GM12878 (cell line): ENCODE measurements at regions not wholly inside any gene's neighbourhood (a gene's known extent, or its start where the extent isn't known, plus 50 kb on each side); places are given as distances from the start of the nearest gene placed in this dataset.

Experiments used
- ATAC-seq: fragments of 200-7000 bp; cut with Tn5 transposase; 3 replicates; pipeline ENCODE4 v1.9.1; 2020; ENCODE audit warnings: mild to moderate bottlenecking, moderate library complexity
- BruUV-seq: library from RNA; stranded (reverse); fragments of 400-500 nt; replicated peaks from 2 replicates; lab custom pipeline; 2021; lab: Mats Ljungman, UMichigan
- CTCF ChIA-PET: fragments of 300-600 bp; sonication (Branson Sonifier 250); formaldehyde crosslinking; extraction: SDS; loops from one replicate; lab custom pipeline; 2021; ENCODE audit warnings: inconsistent platforms; lab: Yijun Ruan, JAX
- POLR2A ChIA-PET: fragments of 350-600 bp; formaldehyde crosslinking; extraction: SDS; loops from one replicate; lab custom pipeline; 2021; ENCODE audit warnings: inconsistent platforms; lab: Charles Lee
- RAD21 ChIA-PET: fragments of 300-600 bp; sonication (Branson Sonifier 250); formaldehyde crosslinking; loops from one replicate; lab custom pipeline; 2023; ENCODE audit warnings: antibody characterized with exemption; ENCODE audit not compliant: unreplicated experiment; lab: Charles Lee
- SMC1A ChIA-PET: fragments of 300-600 bp; sonication (Branson Sonifier 250); formaldehyde crosslinking; loops from one replicate; lab custom pipeline; 2023; ENCODE audit not compliant: unreplicated experiment, uncharacterized antibody; lab: Charles Lee
- DNase-seq: peaks from one replicate; pipeline ENCODE4 v3.0.0-alpha.2; 2011; ENCODE audit warnings: low read depth, low spot score
- FAIRE-seq: peaks from 3 replicates; lab custom pipeline; 2011; peaks lifted over from hg19 to GRCh38; lab: Jason Lieb, UNC
- H2AFZ ChIP-seq: 2 replicates; pipeline ENCODE4 v1.6.0; 2011; ENCODE audit warnings: low read depth, low read length, control low read depth; ENCODE audit not compliant: control insufficient read depth
- H3K27ac ChIP-seq: 2 replicates; pipeline ENCODE4 v1.5.1; 2011; ENCODE audit warnings: control low read depth; ENCODE audit not compliant: control insufficient read depth, insufficient read depth
- H3K27me3 ChIP-seq, 2 experiments: replicated peaks in 1 of 2; 2 replicates each; pipeline versions ENCODE4 v1.6.0 to v1.6.1; 2011; ENCODE audit warnings: low read length in 1 of 2; ENCODE audit not compliant: control insufficient read depth in 2 of 2, insufficient read depth in 2 of 2
- H3K36me3 ChIP-seq, 2 experiments: 2 replicates each; pipeline ENCODE4 v1.5.1; 2011; ENCODE audit warnings: low read length in 1 of 2; ENCODE audit not compliant: control insufficient read depth in 2 of 2, insufficient read depth in 2 of 2
- H3K4me1 ChIP-seq: 2 replicates; pipeline ENCODE4 v1.6.1; 2011; ENCODE audit warnings: mild to moderate bottlenecking, low read length, moderate library complexity, mixed read lengths; ENCODE audit not compliant: control insufficient read depth, insufficient read depth
- H3K4me2 ChIP-seq: 2 replicates; pipeline ENCODE4 v1.6.0; 2011; ENCODE audit warnings: control low read depth; ENCODE audit not compliant: control insufficient read depth, insufficient read depth
- H3K4me3 ChIP-seq: fragments of 200-600 bp; sonication (generic); 2 replicates; pipeline ENCODE4 v1.5.1; 2016
- H3K79me2 ChIP-seq: 2 replicates; pipeline ENCODE4 v1.6.0; 2011; ENCODE audit warnings: low read length; ENCODE audit not compliant: control insufficient read depth, insufficient read depth
- H3K9ac ChIP-seq: 2 replicates; pipeline ENCODE4 v1.8.0; 2011; ENCODE audit warnings: low read length, control low read depth, mixed read lengths; ENCODE audit not compliant: control insufficient read depth, insufficient read depth
- H3K9me3 ChIP-seq: replicated peaks from 3 replicates; pipeline ENCODE4 v1.5.1; 2011; ENCODE audit warnings: mild to moderate bottlenecking, low read length; ENCODE audit not compliant: control insufficient read depth, insufficient read depth
- H4K20me1 ChIP-seq: 2 replicates; pipeline ENCODE4 v1.6.0; 2011; ENCODE audit not compliant: control insufficient read depth, insufficient read depth
- BRCA1 ChIP-seq: IDR thresholded peaks from 2 replicates; pipeline ENCODE4 v1.6.1; 2011; ENCODE audit warnings: low read depth, low read length, improper control_type of control experiment
- CBX3 ChIP-seq: fragments of 200-600 bp; sonication (generic); IDR thresholded peaks from 2 replicates; pipeline ENCODE4 v1.6.1; 2016; ENCODE audit warnings: low read depth, borderline replicate concordance
- GABPA ChIP-seq: IDR thresholded peaks from 2 replicates; pipeline ENCODE4 v1.6.1; 2014; ENCODE audit warnings: antibody characterized with exemption, low read depth, mild to moderate bottlenecking, inconsistent platforms
- IKZF1 ChIP-seq: fragments of 450-650 bp; conservative IDR thresholded peaks from 2 replicates; pipeline ENCODE4 v1.6.1; 2017; ENCODE audit warnings: antibody characterized with exemption, mild to moderate bottlenecking
- ZBED1 ChIP-seq: IDR thresholded peaks from 2 replicates; pipeline ENCODE4 v1.6.1; 2016; ENCODE audit warnings: borderline replicate concordance
- WGBS: methylation state at CpG from one replicate; pipeline ENCODE4 v1.1.6; 2016; ENCODE audit warnings: low lambda C conversion rate; ENCODE audit not compliant: insufficient replicate concordance, insufficient coverage; ENCODE audit errors: missing lambda C conversion rate; 5-methylcytosine and 5-hydroxymethylcytosine counted together
- in situ Hi-C: fragments of 300-500 bp; cut with MboI; formaldehyde crosslinking; loops from 9 replicates; pipeline ENCODE4 v1.14.3; 2018; ENCODE audit warnings: mixed read lengths
- intact Hi-C: fragments of 100-400 bp; cut with micrococcal nuclease; formaldehyde crosslinking; loops from one replicate; pipeline ENCODE4 v1.14.2; 2022; ENCODE audit not compliant: unreplicated experiment
- TF ChIP-seq, protein P1 (sequence below): fragments of 450-650 bp; formaldehyde crosslinking; IDR thresholded peaks from 2 replicates; pipeline ENCODE4 v1.4.0; 2020; ENCODE audit warnings: mild to moderate bottlenecking, moderate library complexity

DNA sequence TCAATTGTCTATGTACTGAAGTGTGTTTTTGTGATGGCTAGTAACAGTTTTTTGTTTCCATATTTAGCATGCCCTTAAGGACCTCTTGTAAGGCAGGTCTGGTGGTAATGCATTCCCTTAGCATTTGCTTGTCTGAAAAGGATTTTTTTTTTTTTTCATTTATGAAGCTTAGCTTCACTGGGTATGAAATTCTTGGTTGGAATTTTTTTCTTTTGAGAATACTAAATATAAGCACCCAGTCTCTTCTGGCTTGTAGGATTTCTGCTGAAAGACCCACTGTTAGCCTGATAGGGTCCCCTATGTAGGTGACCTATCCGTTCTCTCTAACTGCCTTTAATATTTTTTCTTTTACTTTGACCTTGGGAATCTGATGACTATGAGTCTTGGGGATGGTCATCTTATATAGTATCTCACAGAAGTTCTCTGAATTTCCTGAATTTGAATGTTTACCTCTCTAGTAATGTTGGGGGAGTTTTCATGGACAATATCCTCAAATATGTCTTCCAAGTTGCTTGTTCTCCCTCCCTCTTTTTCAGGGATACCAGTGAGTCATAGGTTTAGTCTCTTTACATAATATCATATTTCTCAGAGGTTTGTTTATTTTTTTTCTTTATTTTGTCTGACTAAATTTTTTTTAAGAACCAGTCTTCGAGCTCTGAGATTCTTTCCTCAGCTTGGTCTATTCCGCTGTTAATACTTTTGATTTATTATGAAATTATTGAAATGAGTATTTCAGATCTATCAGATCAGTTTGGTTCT, 157.1 kb upstream of the PGRMC2 start:
- ATAC-seq (no peak), FAIRE-seq (no peak), DNase-seq (no peak)
- 64% methylated on average over 3 of the region's 3 CpGs for WGBS
- no peak overlapping the region for H3K27ac ChIP-seq
- RAD21 ChIA-PET = interaction anchor here (1.5 kb wide), 1 partner anchor 9 kb away, joined by 4 read pairs; no protein-coding TSS in a partner anchor
- H4K20me1 ChIP-seq = no peaks in the 10 kb centered on the region
- H3K9ac ChIP-seq = no peak overlapping the region
- H3K4me2 ChIP-seq = no peak overlapping the region
- H3K36me3 ChIP-seq = no peaks in the 10 kb centered on the region
- H3K27me3 ChIP-seq = no peaks in the 10 kb centered on the region
- TF ChIP-seq, protein P1, sequence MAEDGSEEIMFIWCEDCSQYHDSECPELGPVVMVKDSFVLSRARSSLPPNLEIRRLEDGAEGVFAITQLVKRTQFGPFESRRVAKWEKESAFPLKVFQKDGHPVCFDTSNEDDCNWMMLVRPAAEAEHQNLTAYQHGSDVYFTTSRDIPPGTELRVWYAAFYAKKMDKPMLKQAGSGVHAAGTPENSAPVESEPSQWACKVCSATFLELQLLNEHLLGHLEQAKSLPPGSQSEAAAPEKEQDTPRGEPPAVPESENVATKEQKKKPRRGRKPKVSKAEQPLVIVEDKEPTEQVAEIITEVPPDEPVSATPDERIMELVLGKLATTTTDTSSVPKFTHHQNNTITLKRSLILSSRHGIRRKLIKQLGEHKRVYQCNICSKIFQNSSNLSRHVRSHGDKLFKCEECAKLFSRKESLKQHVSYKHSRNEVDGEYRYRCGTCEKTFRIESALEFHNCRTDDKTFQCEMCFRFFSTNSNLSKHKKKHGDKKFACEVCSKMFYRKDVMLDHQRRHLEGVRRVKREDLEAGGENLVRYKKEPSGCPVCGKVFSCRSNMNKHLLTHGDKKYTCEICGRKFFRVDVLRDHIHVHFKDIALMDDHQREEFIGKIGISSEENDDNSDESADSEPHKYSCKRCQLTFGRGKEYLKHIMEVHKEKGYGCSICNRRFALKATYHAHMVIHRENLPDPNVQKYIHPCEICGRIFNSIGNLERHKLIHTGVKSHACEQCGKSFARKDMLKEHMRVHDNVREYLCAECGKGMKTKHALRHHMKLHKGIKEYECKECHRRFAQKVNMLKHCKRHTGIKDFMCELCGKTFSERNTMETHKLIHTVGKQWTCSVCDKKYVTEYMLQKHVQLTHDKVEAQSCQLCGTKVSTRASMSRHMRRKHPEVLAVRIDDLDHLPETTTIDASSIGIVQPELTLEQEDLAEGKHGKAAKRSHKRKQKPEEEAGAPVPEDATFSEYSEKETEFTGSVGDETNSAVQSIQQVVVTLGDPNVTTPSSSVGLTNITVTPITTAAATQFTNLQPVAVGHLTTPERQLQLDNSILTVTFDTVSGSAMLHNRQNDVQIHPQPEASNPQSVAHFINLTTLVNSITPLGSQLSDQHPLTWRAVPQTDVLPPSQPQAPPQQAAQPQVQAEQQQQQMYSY (CRISPR knock-in tag) = no peak
- TF ChIP-seq CBX3 (no peak), BRCA1 (no peak), GABPA (no peak), IKZF1 (no peak), ZBED1 (no peak)
- TF ChIP-seq, all 136 proteins: peak for 0
- intact Hi-C loops = no loop called here
- H2AFZ ChIP-seq = no peak overlapping the region
- H3K4me3 ChIP-seq = no peak overlapping the region
- POLR2A ChIA-PET = interaction anchor here (0.6 kb wide), 1 partner anchor 52 kb away, joined by 3 read pairs; no protein-coding TSS in a partner anchor
- H3K4me1 ChIP-seq = no peaks in the 10 kb centered on the region
- H3K79me2 ChIP-seq = no peaks in the 10 kb centered on the region
- in situ Hi-C loops = no loop called here
- no peaks in the 10 kb centered on the region; the same call in 2 of the 3 replicates for H3K9me3 ChIP-seq
- SMC1A ChIA-PET = interaction anchor here (1.0 kb wide), 1 partner anchor 8 kb away, joined by 3 read pairs; no protein-coding TSS in a partner anchor
- no TSS peak for BruUV-seq
- CTCF ChIA-PET = interaction anchor here (1.0 kb wide), 1 partner anchor 8 kb away, joined by 3 read pairs; no protein-coding TSS in a partner anchor
